ENCODE measurements at regions not wholly inside any gene's neighbourhood (a gene's known extent, or its start where the extent isn't known, plus 50 kb on each side); places are given as distances from the start of the nearest gene placed in this dataset.

DNA sequence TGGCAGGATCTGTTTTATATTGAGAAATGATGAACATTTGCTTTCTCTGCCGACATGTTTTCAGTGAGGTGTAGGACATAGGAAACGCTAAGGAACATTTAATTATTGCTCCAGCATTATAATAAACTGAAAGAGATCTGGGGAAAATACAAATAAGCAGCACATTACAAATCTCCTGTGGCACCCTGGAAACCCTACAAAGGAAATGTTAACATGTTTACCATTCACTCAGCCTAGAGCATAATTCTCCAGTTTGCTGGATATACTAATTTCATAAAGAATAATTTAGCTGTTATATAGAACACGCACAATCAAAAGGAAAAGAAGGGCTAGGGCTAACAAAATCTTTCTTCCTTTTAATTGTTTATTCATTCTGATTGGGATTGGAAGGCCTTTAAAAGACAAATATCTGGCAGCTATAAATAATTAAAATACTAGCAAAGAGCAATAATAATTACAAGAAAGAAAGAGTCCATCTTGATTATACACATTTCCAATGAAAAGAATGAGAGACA lies 299.4 kb downstream of the CRPPA start:
- TF ChIP-seq POLR2AphosphoS5 (IDR thresholded peaks at IDR 0.05): no peak
- TF ChIP-seq, protein P1, sequence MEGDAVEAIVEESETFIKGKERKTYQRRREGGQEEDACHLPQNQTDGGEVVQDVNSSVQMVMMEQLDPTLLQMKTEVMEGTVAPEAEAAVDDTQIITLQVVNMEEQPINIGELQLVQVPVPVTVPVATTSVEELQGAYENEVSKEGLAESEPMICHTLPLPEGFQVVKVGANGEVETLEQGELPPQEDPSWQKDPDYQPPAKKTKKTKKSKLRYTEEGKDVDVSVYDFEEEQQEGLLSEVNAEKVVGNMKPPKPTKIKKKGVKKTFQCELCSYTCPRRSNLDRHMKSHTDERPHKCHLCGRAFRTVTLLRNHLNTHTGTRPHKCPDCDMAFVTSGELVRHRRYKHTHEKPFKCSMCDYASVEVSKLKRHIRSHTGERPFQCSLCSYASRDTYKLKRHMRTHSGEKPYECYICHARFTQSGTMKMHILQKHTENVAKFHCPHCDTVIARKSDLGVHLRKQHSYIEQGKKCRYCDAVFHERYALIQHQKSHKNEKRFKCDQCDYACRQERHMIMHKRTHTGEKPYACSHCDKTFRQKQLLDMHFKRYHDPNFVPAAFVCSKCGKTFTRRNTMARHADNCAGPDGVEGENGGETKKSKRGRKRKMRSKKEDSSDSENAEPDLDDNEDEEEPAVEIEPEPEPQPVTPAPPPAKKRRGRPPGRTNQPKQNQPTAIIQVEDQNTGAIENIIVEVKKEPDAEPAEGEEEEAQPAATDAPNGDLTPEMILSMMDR (IDR thresholded peaks at IDR 0.05): no peak

All from prostate gland (tissue), 2 donors.